HFF-Myc (cell line): ENCODE measurements at regions not wholly inside any gene's neighbourhood (a gene's known extent, or its start where the extent isn't known, plus 50 kb on each side); places are given as distances from the start of the nearest gene placed in this dataset.

Source experiments
- DNase-seq: peaks from one replicate; pipeline ENCODE4 v3.0.0-alpha.2; 2011; ENCODE audit warnings: low read depth; ENCODE audit errors: extremely low read depth
- H3K4me3 ChIP-seq: replicated peaks from 2 replicates; pipeline ENCODE4 v1.5.1; 2011; ENCODE audit warnings: low read depth, mild to moderate bottlenecking, control low read depth, low read length
- CTCF ChIP-seq: IDR thresholded peaks from 2 replicates; pipeline ENCODE4 v1.5.1; 2012; ENCODE audit warnings: mild to moderate bottlenecking, low read depth, low read length, control low read depth; ENCODE audit errors: missing control alignments

- DNase-seq = peak; percentile 72
- no peak overlapping the region for H3K4me3 ChIP-seq
- TF ChIP-seq CTCF = no peak
These were observed 462.5 kb upstream of the BTBD3 start for GRCh38 chr20:11454966-11455799.

- no peak for DNase-seq
- H3K4me3 ChIP-seq = no peak overlapping the region
- TF ChIP-seq CTCF = no peak
These were observed 460.2 kb upstream of the BTBD3 start for GRCh38 chr20:11457488-11457887.

GRCh38 chr20:11459090-11459890 is 458.4 kb upstream of the BTBD3 start:
- no peak for DNase-seq
- TF ChIP-seq CTCF = no peak
- no peak overlapping the region for H3K4me3 ChIP-seq

- TF ChIP-seq CTCF = no peak
- H3K4me3 ChIP-seq = no peak overlapping the region
- DNase-seq = no peak
These were observed 450.3 kb upstream of the BTBD3 start for GRCh38 chr20:11467436-11467835.

- no peak for TF ChIP-seq CTCF
- DNase-seq = no peak
- no peak overlapping the region for H3K4me3 ChIP-seq
These were observed 448.8 kb upstream of the BTBD3 start for GRCh38 chr20:11468880-11469279.

GRCh38 chr20:11469795-11470435 is 447.8 kb upstream of the BTBD3 start:
- DNase-seq = no peak
- TF ChIP-seq CTCF = no peak
- H3K4me3 ChIP-seq = no peak overlapping the region
